SK-N-SH treated with all-trans-retinoic acid at 6 μM for 48 hours (cell line): ENCODE measurements at regions not wholly inside any gene's neighbourhood (a gene's known extent, or its start where the extent isn't known, plus 50 kb on each side); places are given as distances from the start of the nearest gene placed in this dataset.

Experiments used
- ATAC-seq: fragments of 200-7000 bp; cut with Tn5 transposase; 3 replicates; pipeline ENCODE4 v1.9.1; 2020; ENCODE audit warnings: mild to moderate bottlenecking, moderate library complexity
- ARNTL ChIP-seq: fragments of 450-650 bp; formaldehyde crosslinking; IDR thresholded peaks from 2 replicates; pipeline ENCODE4 v1.5.0; 2020; ENCODE audit warnings: low read depth, mild to moderate bottlenecking, moderate library complexity, borderline replicate concordance
- BACH2 ChIP-seq: fragments of 250-450 bp; sonication (Bioruptor Pico); IDR thresholded peaks from 2 replicates; pipeline ENCODE4 v1.9.0; 2021; ENCODE audit warnings: mild to moderate bottlenecking, borderline replicate concordance
- CSDC2 ChIP-seq: fragments of 250-450 bp; sonication (Bioruptor Pico); IDR thresholded peaks from 2 replicates; pipeline ENCODE4 v1.5.0; 2020; ENCODE audit warnings: mild to moderate bottlenecking, moderate library complexity
- ESRRG ChIP-seq: fragments of 250-450 bp; sonication (Bioruptor Pico); IDR thresholded peaks from 2 replicates; pipeline ENCODE4 v1.6.1; 2021; ENCODE audit warnings: mild to moderate bottlenecking
- GLIS3 ChIP-seq: fragments of 250-450 bp; sonication (Bioruptor Pico); IDR thresholded peaks from 2 replicates; pipeline ENCODE4 v1.5.0; 2020; ENCODE audit warnings: mild to moderate bottlenecking, moderate library complexity
- ISL1 ChIP-seq: fragments of 250-450 bp; sonication (Bioruptor Pico); IDR thresholded peaks from 2 replicates; pipeline ENCODE4 v2.1.2; 2022; ENCODE audit warnings: mild to moderate bottlenecking, moderate library complexity
- OSR1 ChIP-seq: fragments of 250-450 bp; sonication (Bioruptor Pico); IDR thresholded peaks from 2 replicates; pipeline ENCODE4 v1.8.0; 2022; ENCODE audit warnings: moderate library complexity, mild to moderate bottlenecking, inconsistent platforms
- POU6F1 ChIP-seq: fragments of 250-450 bp; sonication (Bioruptor Pico); IDR thresholded peaks from 2 replicates; pipeline ENCODE4 v1.8.0; 2021; ENCODE audit warnings: low read depth, mild to moderate bottlenecking, moderate library complexity, borderline replicate concordance
- RARB ChIP-seq: fragments of 250-450 bp; sonication (Bioruptor Pico); IDR thresholded peaks from 2 replicates; pipeline ENCODE4 v1.8.0; 2021; ENCODE audit warnings: mild to moderate bottlenecking, moderate library complexity
- TCF4 ChIP-seq: fragments of 250-450 bp; sonication (Bioruptor Pico); IDR thresholded peaks from 2 replicates; pipeline ENCODE4 v1.8.0; 2021; ENCODE audit warnings: mild to moderate bottlenecking, moderate library complexity, borderline replicate concordance
- TSHZ2 ChIP-seq: fragments of 250-450 bp; sonication (Bioruptor Pico); IDR thresholded peaks from 2 replicates; pipeline ENCODE4 v1.5.0; 2020; ENCODE audit warnings: mild to moderate bottlenecking, moderate library complexity
- ZC3H10 ChIP-seq: fragments of 250-450 bp; sonication (Bioruptor Pico); IDR thresholded peaks from 2 replicates; pipeline ENCODE4 v1.5.1; 2021; ENCODE audit warnings: mild to moderate bottlenecking, moderate library complexity
- ZFP3 ChIP-seq: fragments of 250-450 bp; sonication (Bioruptor Pico); IDR thresholded peaks from 2 replicates; pipeline ENCODE4 v1.5.0; 2020; ENCODE audit warnings: mild to moderate bottlenecking, moderate library complexity
- ZFP30 ChIP-seq: fragments of 450-650 bp; formaldehyde crosslinking; IDR thresholded peaks from 2 replicates; pipeline ENCODE4 v1.5.0; 2022; ENCODE audit warnings: mild to moderate bottlenecking, moderate library complexity
- ZNF565 ChIP-seq: fragments of 450-650 bp; formaldehyde crosslinking; conservative IDR thresholded peaks from 2 replicates; pipeline ENCODE4 v1.5.0; 2020; ENCODE audit warnings: low read depth, mild to moderate bottlenecking, moderate library complexity
- ZNF70 ChIP-seq: fragments of 450-650 bp; formaldehyde crosslinking; IDR thresholded peaks from 2 replicates; pipeline ENCODE4 v1.5.0; 2020; ENCODE audit warnings: mild to moderate bottlenecking, moderate library complexity
- ZNF8 ChIP-seq: fragments of 450-650 bp; formaldehyde crosslinking; IDR thresholded peaks from 2 replicates; pipeline ENCODE4 v1.5.0; 2020; ENCODE audit warnings: mild to moderate bottlenecking, moderate library complexity
- TF ChIP-seq, protein P1 (sequence below): fragments of 250-450 bp; sonication (Bioruptor Pico); IDR thresholded peaks from 2 replicates; pipeline ENCODE4 v1.5.1; 2020; ENCODE audit warnings: low read depth, mild to moderate bottlenecking, moderate library complexity
- TF ChIP-seq, protein P2 (sequence below): fragments of 250-450 bp; sonication (Bioruptor Pico); IDR thresholded peaks from 2 replicates; pipeline ENCODE4 v1.5.1; 2021; ENCODE audit warnings: mild to moderate bottlenecking, moderate library complexity
- TF ChIP-seq, protein P3 (sequence below): fragments of 250-450 bp; sonication (Bioruptor Pico); IDR thresholded peaks from 2 replicates; pipeline ENCODE4 v1.8.0; 2020; ENCODE audit warnings: mild to moderate bottlenecking, moderate library complexity, borderline replicate concordance

DNA sequence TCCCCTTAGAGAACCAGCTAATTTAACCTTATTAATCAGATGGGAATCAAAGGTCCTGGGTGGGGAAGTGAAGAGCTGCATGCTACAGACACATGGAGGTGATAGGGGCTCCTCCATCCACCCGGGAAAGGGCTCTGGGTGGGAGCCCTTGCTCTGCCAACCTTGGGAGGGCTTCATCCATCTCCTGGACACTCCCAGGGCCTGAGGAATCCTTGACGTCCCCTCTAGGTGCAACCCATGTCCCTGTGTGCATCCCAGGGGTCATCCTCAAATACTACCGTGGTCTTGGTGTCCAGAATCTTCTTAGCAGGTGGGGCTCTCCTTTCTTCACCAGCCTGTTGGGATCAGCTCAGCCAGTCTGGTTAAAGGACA lies 55.4 kb upstream of the IGFBP3 start:
- no peak for TF ChIP-seq ZC3H10 (CRISPR knock-in tag)
- no peak for TF ChIP-seq BACH2
- TF ChIP-seq ARNTL (CRISPR knock-in tag), result no peak
- TF ChIP-seq ESRRG (CRISPR knock-in tag), result no peak
- no peak for TF ChIP-seq RARB (CRISPR knock-in tag)
- TF ChIP-seq ZNF8 (CRISPR knock-in tag), result no peak
- ATAC-seq, result no peak

DNA sequence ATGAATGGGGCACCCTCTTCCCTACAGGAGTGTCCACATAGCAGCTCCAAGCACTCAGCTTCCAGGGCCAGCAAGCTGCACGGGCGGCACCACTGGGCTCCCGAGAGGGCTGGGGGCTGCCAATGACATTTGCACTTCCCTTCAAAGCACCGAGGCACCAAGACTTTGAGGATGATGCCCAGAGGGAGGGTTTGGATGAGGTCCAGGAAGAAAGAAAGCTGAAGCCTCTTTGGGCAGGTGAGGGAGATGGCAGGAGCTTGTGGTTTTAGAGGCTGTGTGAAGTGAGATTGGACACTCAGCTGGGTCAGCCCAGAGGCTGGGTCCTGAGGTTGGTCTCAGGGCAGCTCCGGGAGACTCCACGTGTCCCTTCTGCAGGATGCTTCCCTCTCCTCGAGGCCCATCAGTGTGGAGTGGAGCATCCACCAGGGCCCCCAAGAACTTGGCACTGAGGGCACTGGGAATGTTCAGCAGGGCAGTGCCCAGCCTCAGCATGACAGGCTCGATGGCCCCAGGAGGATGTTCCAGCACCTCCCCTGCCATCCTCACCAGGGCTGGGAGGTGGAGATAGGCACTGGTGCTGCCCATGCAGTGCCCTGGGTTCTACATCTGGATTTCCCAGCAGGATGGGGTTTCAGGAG lies 54.9 kb upstream of the IGFBP3 start:
- TF ChIP-seq, protein P1, sequence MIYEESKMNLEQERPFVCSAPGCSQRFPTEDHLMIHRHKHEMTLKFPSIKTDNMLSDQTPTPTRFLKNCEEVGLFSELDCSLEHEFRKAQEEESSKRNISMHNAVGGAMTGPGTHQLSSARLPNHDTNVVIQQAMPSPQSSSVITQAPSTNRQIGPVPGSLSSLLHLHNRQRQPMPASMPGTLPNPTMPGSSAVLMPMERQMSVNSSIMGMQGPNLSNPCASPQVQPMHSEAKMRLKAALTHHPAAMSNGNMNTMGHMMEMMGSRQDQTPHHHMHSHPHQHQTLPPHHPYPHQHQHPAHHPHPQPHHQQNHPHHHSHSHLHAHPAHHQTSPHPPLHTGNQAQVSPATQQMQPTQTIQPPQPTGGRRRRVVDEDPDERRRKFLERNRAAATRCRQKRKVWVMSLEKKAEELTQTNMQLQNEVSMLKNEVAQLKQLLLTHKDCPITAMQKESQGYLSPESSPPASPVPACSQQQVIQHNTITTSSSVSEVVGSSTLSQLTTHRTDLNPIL (CRISPR knock-in tag), result no peak
- no peak for TF ChIP-seq ESRRG (CRISPR knock-in tag)
- TF ChIP-seq ZFP30, result no peak
- no peak for TF ChIP-seq GLIS3 (CRISPR knock-in tag)
- no peak for TF ChIP-seq BACH2
- TF ChIP-seq RARB (CRISPR knock-in tag), result no peak
- TF ChIP-seq ISL1 (CRISPR knock-in tag), result no peak
- TF ChIP-seq ZC3H10 (CRISPR knock-in tag), result no peak
- TF ChIP-seq OSR1, result no peak
- TF ChIP-seq TCF4 (CRISPR knock-in tag), result no peak
- TF ChIP-seq ZNF565 (CRISPR knock-in tag), result no peak
- no peak for TF ChIP-seq ZFP3
- no peak for TF ChIP-seq ZNF70 (CRISPR knock-in tag)
- no peak for TF ChIP-seq POU6F1 (CRISPR knock-in tag)
- no peak for TF ChIP-seq TSHZ2 (CRISPR knock-in tag)
- no peak for ATAC-seq

DNA sequence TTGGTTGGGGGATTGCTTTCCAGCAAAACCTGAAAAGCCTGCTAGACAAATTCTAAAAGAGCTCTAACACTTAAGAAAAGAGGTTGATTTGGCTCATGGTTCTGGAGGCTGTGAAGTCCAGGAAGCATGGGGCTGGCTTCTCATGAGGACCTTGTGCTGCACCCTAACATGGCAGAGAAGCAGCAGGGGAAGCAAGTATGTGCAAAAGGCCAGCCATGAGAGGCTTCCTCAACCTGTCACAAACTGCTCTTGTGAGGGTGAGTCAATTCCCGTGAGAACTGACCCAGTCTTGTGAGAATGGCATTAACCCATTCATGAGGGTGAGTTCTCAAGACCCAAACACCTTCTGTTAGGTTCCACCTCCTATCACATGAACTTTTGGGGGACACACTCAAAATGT lies 54.3 kb upstream of the IGFBP3 start:
- ATAC-seq, result no peak

More for the DNA sequence above, 54.3 kb upstream of the IGFBP3 start:
- TF ChIP-seq, protein P2, sequence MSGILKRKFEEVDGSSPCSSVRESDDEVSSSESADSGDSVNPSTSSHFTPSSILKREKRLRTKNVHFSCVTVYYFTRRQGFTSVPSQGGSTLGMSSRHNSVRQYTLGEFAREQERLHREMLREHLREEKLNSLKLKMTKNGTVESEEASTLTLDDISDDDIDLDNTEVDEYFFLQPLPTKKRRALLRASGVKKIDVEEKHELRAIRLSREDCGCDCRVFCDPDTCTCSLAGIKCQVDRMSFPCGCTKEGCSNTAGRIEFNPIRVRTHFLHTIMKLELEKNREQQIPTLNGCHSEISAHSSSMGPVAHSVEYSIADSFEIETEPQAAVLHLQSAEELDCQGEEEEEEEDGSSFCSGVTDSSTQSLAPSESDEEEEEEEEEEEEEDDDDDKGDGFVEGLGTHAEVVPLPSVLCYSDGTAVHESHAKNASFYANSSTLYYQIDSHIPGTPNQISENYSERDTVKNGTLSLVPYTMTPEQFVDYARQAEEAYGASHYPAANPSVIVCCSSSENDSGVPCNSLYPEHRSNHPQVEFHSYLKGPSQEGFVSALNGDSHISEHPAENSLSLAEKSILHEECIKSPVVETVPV (CRISPR knock-in tag), result no peak
- TF ChIP-seq, protein P3, sequence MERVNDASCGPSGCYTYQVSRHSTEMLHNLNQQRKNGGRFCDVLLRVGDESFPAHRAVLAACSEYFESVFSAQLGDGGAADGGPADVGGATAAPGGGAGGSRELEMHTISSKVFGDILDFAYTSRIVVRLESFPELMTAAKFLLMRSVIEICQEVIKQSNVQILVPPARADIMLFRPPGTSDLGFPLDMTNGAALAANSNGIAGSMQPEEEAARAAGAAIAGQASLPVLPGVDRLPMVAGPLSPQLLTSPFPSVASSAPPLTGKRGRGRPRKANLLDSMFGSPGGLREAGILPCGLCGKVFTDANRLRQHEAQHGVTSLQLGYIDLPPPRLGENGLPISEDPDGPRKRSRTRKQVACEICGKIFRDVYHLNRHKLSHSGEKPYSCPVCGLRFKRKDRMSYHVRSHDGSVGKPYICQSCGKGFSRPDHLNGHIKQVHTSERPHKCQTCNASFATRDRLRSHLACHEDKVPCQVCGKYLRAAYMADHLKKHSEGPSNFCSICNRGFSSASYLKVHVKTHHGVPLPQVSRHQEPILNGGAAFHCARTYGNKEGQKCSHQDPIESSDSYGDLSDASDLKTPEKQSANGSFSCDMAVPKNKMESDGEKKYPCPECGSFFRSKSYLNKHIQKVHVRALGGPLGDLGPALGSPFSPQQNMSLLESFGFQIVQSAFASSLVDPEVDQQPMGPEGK (CRISPR knock-in tag), result no peak
- TF ChIP-seq ZNF8 (CRISPR knock-in tag) (no peak), ESRRG (CRISPR knock-in tag) (no peak), CSDC2 (CRISPR knock-in tag) (no peak)
- TF ChIP-seq, all 23 proteins: peak for 0
